ENCODE measurements at regions not wholly inside any gene's neighbourhood (a gene's known extent, or its start where the extent isn't known, plus 50 kb on each side); places are given as distances from the start of the nearest gene placed in this dataset.

DNA sequence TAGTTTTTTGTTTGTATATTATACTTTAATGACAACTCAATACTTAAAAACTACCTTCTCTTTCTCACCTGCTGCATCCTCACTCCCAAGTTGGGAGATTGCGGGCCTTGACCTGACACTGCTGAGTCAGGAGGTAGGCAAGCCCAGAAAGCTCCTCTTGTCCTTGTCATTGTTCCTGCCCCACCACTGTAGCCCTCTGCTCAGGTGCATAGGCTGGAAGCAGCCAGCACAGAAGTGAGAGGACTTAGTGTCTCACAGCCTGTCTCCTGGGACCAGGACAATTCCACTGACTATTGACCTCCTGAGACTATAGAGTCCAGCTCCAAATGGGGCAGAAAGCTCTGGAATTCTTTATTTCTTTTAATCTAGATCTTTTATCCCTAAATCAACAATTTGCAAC is 123.5 kb upstream of the NDP start:
- no peak for ATAC-seq

DNA sequence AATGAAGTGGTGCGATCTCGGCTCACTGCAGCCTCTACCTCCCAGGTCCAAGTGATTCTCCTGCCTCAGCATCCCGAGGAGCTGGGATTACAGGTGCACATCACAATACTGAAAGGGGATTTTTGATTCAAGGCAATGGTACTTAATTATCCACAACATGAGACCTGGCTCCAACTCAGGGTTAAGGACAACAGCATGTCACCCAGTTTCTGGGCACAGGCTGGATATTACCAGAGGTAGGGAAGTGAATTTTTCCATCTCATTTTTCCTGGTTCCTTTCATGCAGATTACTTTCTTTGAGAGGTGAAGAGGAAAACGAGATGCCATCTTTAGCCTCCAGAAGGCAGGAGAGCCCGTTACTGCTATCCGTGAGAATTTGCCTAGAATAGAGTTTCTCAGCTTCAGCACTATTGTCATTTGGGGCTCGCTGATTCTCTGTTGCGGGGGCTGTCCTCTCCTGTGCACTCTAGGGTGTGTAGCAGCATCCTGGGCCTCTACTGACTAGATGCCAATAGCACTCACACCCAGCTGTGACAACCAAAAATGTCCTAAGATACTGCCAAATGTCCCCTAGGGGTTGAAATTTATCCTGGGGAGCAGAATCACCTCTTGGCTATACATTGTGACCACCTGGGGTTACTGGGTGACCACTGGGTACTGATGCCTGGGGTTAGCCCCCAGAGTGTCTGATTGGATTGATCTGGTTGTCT is 121.8 kb upstream of the NDP start:
- Mint-ChIP-seq H3K27ac (no peak overlapping the region), H3K27me3 (ENCODE audit: low read depth in 2 of 2) (peaks cover 0 to 18% of the 10 kb centered on the region in 2 donors), H3K9me3 (no peaks in the 10 kb centered on the region), H3K4me3 (no peak overlapping the region), H3K4me1 (no peaks in the 10 kb centered on the region), H3K36me3 (no peaks in the 10 kb centered on the region)
- H3K4me1 ChIP-seq (ENCODE audit: control insufficient read depth, insufficient read depth, low read length): no peaks in the 10 kb centered on the region
- TF ChIP-seq, protein P1, sequence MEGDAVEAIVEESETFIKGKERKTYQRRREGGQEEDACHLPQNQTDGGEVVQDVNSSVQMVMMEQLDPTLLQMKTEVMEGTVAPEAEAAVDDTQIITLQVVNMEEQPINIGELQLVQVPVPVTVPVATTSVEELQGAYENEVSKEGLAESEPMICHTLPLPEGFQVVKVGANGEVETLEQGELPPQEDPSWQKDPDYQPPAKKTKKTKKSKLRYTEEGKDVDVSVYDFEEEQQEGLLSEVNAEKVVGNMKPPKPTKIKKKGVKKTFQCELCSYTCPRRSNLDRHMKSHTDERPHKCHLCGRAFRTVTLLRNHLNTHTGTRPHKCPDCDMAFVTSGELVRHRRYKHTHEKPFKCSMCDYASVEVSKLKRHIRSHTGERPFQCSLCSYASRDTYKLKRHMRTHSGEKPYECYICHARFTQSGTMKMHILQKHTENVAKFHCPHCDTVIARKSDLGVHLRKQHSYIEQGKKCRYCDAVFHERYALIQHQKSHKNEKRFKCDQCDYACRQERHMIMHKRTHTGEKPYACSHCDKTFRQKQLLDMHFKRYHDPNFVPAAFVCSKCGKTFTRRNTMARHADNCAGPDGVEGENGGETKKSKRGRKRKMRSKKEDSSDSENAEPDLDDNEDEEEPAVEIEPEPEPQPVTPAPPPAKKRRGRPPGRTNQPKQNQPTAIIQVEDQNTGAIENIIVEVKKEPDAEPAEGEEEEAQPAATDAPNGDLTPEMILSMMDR (IDR thresholded peaks at IDR 0.05): no peak
- no peaks in the 10 kb centered on the region for H3K36me3 ChIP-seq (ENCODE audit: control insufficient read depth, insufficient read depth, low read length)
- 87% methylated on average over 7 of the region's 8 CpGs for WGBS (ENCODE audit: insufficient coverage)
- H3K27me3 ChIP-seq (ENCODE audit: control insufficient read depth, insufficient read depth, low read length): no peaks in the 10 kb centered on the region
- intact Hi-C loops (cut with micrococcal nuclease): no loop called here
- no peaks in the 10 kb centered on the region for H3K9me3 ChIP-seq (ENCODE audit: control insufficient read depth, insufficient read depth, low read length)
- no peak for DNase-seq
- no peak for ATAC-seq
- no peak overlapping the region for H3K4me3 ChIP-seq (ENCODE audit: low read length)
- H3K27ac ChIP-seq (ENCODE audit: low read length): no peak overlapping the region

More for the DNA sequence above, 123.5 kb upstream of the NDP start:
- H3K27ac Mint-ChIP-seq: no peak overlapping the region
- H3K4me1 Mint-ChIP-seq: no peaks in the 10 kb centered on the region
- Histone ChIP-seq H3K9me3 (ENCODE audit: control insufficient read depth, insufficient read depth, low read length) (no peaks in the 10 kb centered on the region), H3K4me1 (ENCODE audit: control insufficient read depth, insufficient read depth, low read length) (no peaks in the 10 kb centered on the region), H3K27me3 (ENCODE audit: control insufficient read depth, insufficient read depth, low read length) (no peaks in the 10 kb centered on the region), H3K4me3 (ENCODE audit: low read length) (no peak overlapping the region), H3K27ac (ENCODE audit: low read length) (no peak overlapping the region), H3K36me3 (ENCODE audit: control insufficient read depth, insufficient read depth, low read length) (no peaks in the 10 kb centered on the region)
- DNase-seq: no peak
- TF ChIP-seq, protein P1 (IDR thresholded peaks at IDR 0.05): no peak
- H3K4me3 Mint-ChIP-seq: no peak overlapping the region
- intact Hi-C loops (cut with micrococcal nuclease): no loop called here
- peaks cover 0 to 8% of the 10 kb centered on the region in 2 donors for H3K27me3 Mint-ChIP-seq (ENCODE audit: low read depth in 2 of 2)
- H3K9me3 Mint-ChIP-seq: no peaks in the 10 kb centered on the region
- no peaks in the 10 kb centered on the region for H3K36me3 Mint-ChIP-seq
- WGBS (ENCODE audit: insufficient coverage): 100% methylated on average over 1 of the region's 1 CpG

DNA sequence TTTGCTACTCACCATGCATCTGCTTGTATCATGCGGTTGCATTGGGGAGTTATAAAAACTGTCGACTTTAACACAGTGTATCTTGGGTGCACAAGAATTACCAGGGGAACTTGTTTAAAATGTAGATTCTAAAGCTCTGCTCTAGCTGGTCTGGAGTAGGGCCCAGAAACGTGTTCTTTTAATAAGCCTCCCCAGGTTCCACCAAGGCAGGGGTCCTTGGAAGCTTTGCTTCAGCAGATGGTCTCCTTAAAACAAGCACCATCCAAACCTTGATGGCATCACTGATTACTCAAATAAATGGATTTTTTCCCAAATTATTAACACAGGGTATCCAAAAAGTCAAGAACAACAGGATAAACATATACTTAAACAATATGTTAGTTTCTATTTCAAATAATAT is 120.2 kb upstream of the NDP start:
- Mint-ChIP-seq H3K4me3 (no peak overlapping the region), H3K27me3 (ENCODE audit: low read depth in 2 of 2) (peaks cover 0 to 13% of the 10 kb centered on the region in 2 donors), H3K27ac (no peak overlapping the region), H3K9me3 (no peaks in the 10 kb centered on the region), H3K4me1 (no peaks in the 10 kb centered on the region), H3K36me3 (no peaks in the 10 kb centered on the region)
- Histone ChIP-seq H3K27me3 (ENCODE audit: control insufficient read depth, insufficient read depth, low read length) (no peaks in the 10 kb centered on the region), H3K4me1 (ENCODE audit: control insufficient read depth, insufficient read depth, low read length) (no peaks in the 10 kb centered on the region), H3K4me3 (ENCODE audit: low read length) (no peak overlapping the region), H3K27ac (ENCODE audit: low read length) (no peak overlapping the region), H3K36me3 (ENCODE audit: control insufficient read depth, insufficient read depth, low read length) (no peaks in the 10 kb centered on the region), H3K9me3 (ENCODE audit: control insufficient read depth, insufficient read depth, low read length) (no peaks in the 10 kb centered on the region)
- TF ChIP-seq, protein P1 (IDR thresholded peaks at IDR 0.05): no peak
- 90% methylated on average over 3 of the region's 3 CpGs for WGBS (ENCODE audit: insufficient coverage)
- DNase-seq: no peak
- ATAC-seq: no peak
- intact Hi-C loops (cut with micrococcal nuclease): no loop called here

DNA sequence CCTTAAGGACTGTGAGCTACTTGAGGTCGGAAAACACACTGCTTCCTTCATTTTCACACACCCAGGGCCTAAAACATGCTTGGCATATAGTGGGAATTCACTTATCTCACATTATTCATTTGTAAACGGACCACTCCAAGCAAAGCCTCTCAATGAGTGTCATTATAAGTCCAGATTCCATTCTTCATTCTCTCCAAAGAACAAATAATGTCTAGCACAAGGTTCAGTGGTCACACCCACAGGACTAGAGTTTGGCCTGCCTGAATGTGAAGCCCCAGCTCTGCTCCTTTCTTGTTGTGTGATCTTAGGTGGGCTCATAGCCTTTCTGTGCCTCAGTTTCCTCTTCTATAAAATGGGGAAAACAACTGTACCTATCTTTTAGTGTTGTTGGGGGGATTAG is 119.6 kb upstream of the NDP start:
- no peaks in the 10 kb centered on the region for H3K36me3 ChIP-seq (ENCODE audit: control insufficient read depth, insufficient read depth, low read length)
- no peaks in the 10 kb centered on the region for H3K27me3 ChIP-seq (ENCODE audit: control insufficient read depth, insufficient read depth, low read length)
- H3K27ac Mint-ChIP-seq: no peak overlapping the region
- TF ChIP-seq, protein P1 (IDR thresholded peaks at IDR 0.05): no peak
- intact Hi-C loops (cut with micrococcal nuclease): no loop called here
- H3K4me1 ChIP-seq (ENCODE audit: control insufficient read depth, insufficient read depth, low read length): no peaks in the 10 kb centered on the region
- H3K9me3 ChIP-seq (ENCODE audit: control insufficient read depth, insufficient read depth, low read length): no peaks in the 10 kb centered on the region
- no peak overlapping the region for H3K4me3 ChIP-seq (ENCODE audit: low read length)
- WGBS (ENCODE audit: insufficient coverage): 67% methylated on average over 1 of the region's 2 CpGs
- no peak overlapping the region for H3K27ac ChIP-seq (ENCODE audit: low read length)
- DNase-seq (no peak), ATAC-seq (no peak)
- no peak overlapping the region for H3K4me3 Mint-ChIP-seq
- H3K9me3 Mint-ChIP-seq: no peaks in the 10 kb centered on the region
- H3K36me3 Mint-ChIP-seq: no peaks in the 10 kb centered on the region
- peaks cover 0 to 13% of the 10 kb centered on the region in 2 donors for H3K27me3 Mint-ChIP-seq (ENCODE audit: low read depth in 2 of 2)
- no peaks in the 10 kb centered on the region for H3K4me1 Mint-ChIP-seq

Measured in natural killer cell (primary cell).